ENCODE measurements at regions not wholly inside any gene's neighbourhood (a gene's known extent, or its start where the extent isn't known, plus 50 kb on each side); places are given as distances from the start of the nearest gene placed in this dataset.

DNA sequence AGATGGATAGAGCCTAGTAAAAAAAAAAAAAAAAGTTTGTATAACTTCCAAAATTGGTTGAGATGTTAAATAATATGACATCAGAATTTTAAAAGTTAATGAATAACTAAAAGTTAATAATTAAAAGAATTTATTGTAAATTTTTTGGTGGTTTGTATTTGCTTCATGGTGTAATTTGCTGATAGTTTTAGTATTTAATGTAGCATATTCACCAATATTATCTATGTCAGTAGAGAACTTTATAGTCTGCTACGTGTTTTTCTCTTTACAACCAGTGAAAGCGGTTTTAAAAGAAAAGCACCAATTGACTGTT lies 51.8 kb upstream of the STEAP4 start:
- POLR2A ChIA-PET, result no interaction called here
- Histone ChIP-seq H3K27ac (ENCODE audit: extremely low read length, insufficient read depth, low read length) (no peak overlapping the region), H3K4me1 (ENCODE audit: insufficient read depth, low read length) (peaks cover 14% of the 10 kb centered on the region), H3K36me3 (replicated peaks in 1 of 2; ENCODE audit: control insufficient read depth in 1 of 2, insufficient read depth in 2 of 2, low read length in 2 of 2) (no peaks in the 10 kb centered on the region), H3K9me3 (ENCODE audit: low read length) (no peaks in the 10 kb centered on the region), H4K20me1 (ENCODE audit: insufficient read depth, low read length) (no peaks in the 10 kb centered on the region), H3K9ac (ENCODE audit: insufficient read depth, low read depth, low read length) (no peak overlapping the region), H3K4me2 (ENCODE audit: low read depth, low read length) (no peak overlapping the region), H3K79me2 (ENCODE audit: insufficient read depth, low read length) (no peaks in the 10 kb centered on the region), H2AFZ (ENCODE audit: low read length) (no peak overlapping the region), H3K27me3 (ENCODE audit: control insufficient read depth in 1 of 2, insufficient read depth in 2 of 2, low read length in 2 of 2) (no peaks in the 10 kb centered on the region), H3K4me3 (replicated peaks in 1 of 3; ENCODE audit: insufficient read depth in 1 of 3, low read depth in 2 of 3, low read length in 3 of 3) (no peak overlapping the region)
- CTCF ChIA-PET (ENCODE audit: low intra/inter-chr PET ratio, low total read pairs), result interaction anchor here (0.6 to 0.8 kb wide), 2 partner anchors 14 to 115 kb away, joined by 3 read pairs; no protein-coding TSS in a partner anchor
- intact Hi-C loops (cut with micrococcal nuclease; ENCODE audit: unreplicated experiment) (loop anchor here (1.0 kb wide), 1 partner anchor 115 kb away; no protein-coding TSS in a partner anchor), in situ Hi-C loops (cut with HindIII; ENCODE audit: extremely low pct_ligation_motif_present, low pct_unique_long_range_greater_than_20kb) (no loop called here)
- no peak for ATAC-seq
- no peak for FAIRE-seq
- no peak for DNase-seq (ENCODE audit: low spot score)
- TF ChIP-seq, protein P1, sequence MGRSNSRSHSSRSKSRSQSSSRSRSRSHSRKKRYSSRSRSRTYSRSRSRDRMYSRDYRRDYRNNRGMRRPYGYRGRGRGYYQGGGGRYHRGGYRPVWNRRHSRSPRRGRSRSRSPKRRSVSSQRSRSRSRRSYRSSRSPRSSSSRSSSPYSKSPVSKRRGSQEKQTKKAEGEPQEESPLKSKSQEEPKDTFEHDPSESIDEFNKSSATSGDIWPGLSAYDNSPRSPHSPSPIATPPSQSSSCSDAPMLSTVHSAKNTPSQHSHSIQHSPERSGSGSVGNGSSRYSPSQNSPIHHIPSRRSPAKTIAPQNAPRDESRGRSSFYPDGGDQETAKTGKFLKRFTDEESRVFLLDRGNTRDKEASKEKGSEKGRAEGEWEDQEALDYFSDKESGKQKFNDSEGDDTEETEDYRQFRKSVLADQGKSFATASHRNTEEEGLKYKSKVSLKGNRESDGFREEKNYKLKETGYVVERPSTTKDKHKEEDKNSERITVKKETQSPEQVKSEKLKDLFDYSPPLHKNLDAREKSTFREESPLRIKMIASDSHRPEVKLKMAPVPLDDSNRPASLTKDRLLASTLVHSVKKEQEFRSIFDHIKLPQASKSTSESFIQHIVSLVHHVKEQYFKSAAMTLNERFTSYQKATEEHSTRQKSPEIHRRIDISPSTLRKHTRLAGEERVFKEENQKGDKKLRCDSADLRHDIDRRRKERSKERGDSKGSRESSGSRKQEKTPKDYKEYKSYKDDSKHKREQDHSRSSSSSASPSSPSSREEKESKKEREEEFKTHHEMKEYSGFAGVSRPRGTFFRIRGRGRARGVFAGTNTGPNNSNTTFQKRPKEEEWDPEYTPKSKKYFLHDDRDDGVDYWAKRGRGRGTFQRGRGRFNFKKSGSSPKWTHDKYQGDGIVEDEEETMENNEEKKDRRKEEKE (IDR thresholded peaks at IDR 0.05), result no peak
- TF ChIP-seq ZKSCAN5 (CRISPR knock-in tag; IDR thresholded peaks at IDR 0.05) (no peak), FOXK1 (CRISPR knock-in tag; IDR thresholded peaks at IDR 0.05; ENCODE audit: borderline replicate concordance, low read depth) (no peak), ZNF570 (CRISPR knock-in tag; IDR thresholded peaks at IDR 0.05; ENCODE audit: borderline replicate concordance) (no peak), HNF4G (IDR thresholded peaks at IDR 0.05; ENCODE audit: borderline replicate concordance, low read depth, low read length) (no peak), HNF4G (CRISPR knock-in tag; IDR thresholded peaks at IDR 0.05; ENCODE audit: borderline replicate concordance, low read depth) (no peak)
- 62% methylated on average over 2 of the region's 2 CpGs for WGBS (ENCODE audit: low lambda C conversion rate)
- no TSS peak for BruUV-seq (replicated peaks)
